ENCODE measurements at regions not wholly inside any gene's neighbourhood (a gene's known extent, or its start where the extent isn't known, plus 50 kb on each side); places are given as distances from the start of the nearest gene placed in this dataset.

- DNase-seq (ENCODE audit: low read depth in 2 of 2): no peak
- Histone ChIP-seq H3K9ac (ENCODE audit: insufficient read depth, low read length) (no peak overlapping the region), H3K4me3 (replicated peaks in 1 of 4; ENCODE audit: control extremely low read depth in 1 of 4, insufficient read depth in 1 of 4, low read depth in 3 of 4, low read length in 4 of 4) (no peak overlapping the region), H3K4me1 (ENCODE audit: control insufficient read depth, extremely low read depth, insufficient read depth, low read length) (no peaks in the 10 kb centered on the region), H3K4me2 (ENCODE audit: extremely low read depth, insufficient read depth, low read length) (no peak overlapping the region), H3K27ac (ENCODE audit: insufficient read depth, low read length) (no peak overlapping the region), H3K79me2 (ENCODE audit: control insufficient read depth, insufficient read depth, low read length) (no peaks in the 10 kb centered on the region), H2AFZ (ENCODE audit: low read length) (no peak overlapping the region), H3K9me3 (ENCODE audit: control insufficient read depth, insufficient read depth, low read depth, low read length) (no peaks in the 10 kb centered on the region), H4K20me1 (ENCODE audit: control insufficient read depth, extremely low read depth, insufficient read depth, low read length) (no peaks in the 10 kb centered on the region), H3K27me3 (ENCODE audit: control insufficient read depth, insufficient read depth, low read length) (no peaks in the 10 kb centered on the region), H3K36me3 (ENCODE audit: control insufficient read depth, insufficient read depth, low read length) (no peaks in the 10 kb centered on the region)
- TF ChIP-seq CTCF (conservative IDR thresholded peaks at IDR 0.05 in 1 of 2, IDR thresholded peaks at IDR 0.05 in 1 of 2; ENCODE audit: low read depth in 1 of 2, low read length in 2 of 2): no peak
- TF ChIP-seq EZH2 (IDR thresholded peaks at IDR 0.05; ENCODE audit: low read length, missing control alignments): no peak
These were observed 82.7 kb upstream of the CDYL2 start for GRCh38 chr16:80887062-80887461.

- no peaks in the 10 kb centered on the region for H3K27me3 ChIP-seq (ENCODE audit: control insufficient read depth, insufficient read depth, low read length)
- no peak overlapping the region for H3K4me2 ChIP-seq (ENCODE audit: extremely low read depth, insufficient read depth, low read length)
- H3K4me3 ChIP-seq (replicated peaks in 1 of 4; ENCODE audit: control extremely low read depth in 1 of 4, insufficient read depth in 1 of 4, low read depth in 3 of 4, low read length in 4 of 4): no peak overlapping the region
- no peak overlapping the region for H2AFZ ChIP-seq (ENCODE audit: low read length)
- H3K4me1 ChIP-seq (ENCODE audit: control insufficient read depth, extremely low read depth, insufficient read depth, low read length): no peaks in the 10 kb centered on the region
- DNase-seq (ENCODE audit: low read depth in 2 of 2): no peak
- no peaks in the 10 kb centered on the region for H3K36me3 ChIP-seq (ENCODE audit: control insufficient read depth, insufficient read depth, low read length)
- H3K27ac ChIP-seq (ENCODE audit: insufficient read depth, low read length): no peak overlapping the region
- no peak overlapping the region for H3K9ac ChIP-seq (ENCODE audit: insufficient read depth, low read length)
- H4K20me1 ChIP-seq (ENCODE audit: control insufficient read depth, extremely low read depth, insufficient read depth, low read length): no peaks in the 10 kb centered on the region
- no peaks in the 10 kb centered on the region for H3K9me3 ChIP-seq (ENCODE audit: control insufficient read depth, insufficient read depth, low read depth, low read length)
- H3K79me2 ChIP-seq (ENCODE audit: control insufficient read depth, insufficient read depth, low read length): no peaks in the 10 kb centered on the region
- no peak for TF ChIP-seq EZH2 (IDR thresholded peaks at IDR 0.05; ENCODE audit: low read length, missing control alignments)
- TF ChIP-seq CTCF (conservative IDR thresholded peaks at IDR 0.05 in 1 of 2, IDR thresholded peaks at IDR 0.05 in 1 of 2; ENCODE audit: low read depth in 1 of 2, low read length in 2 of 2): no peak
These were observed 79.4 kb upstream of the CDYL2 start for GRCh38 chr16:80883816-80884215.

GRCh38 chr16:80883159-80883642 is 78.8 kb upstream of the CDYL2 start:
- TF ChIP-seq EZH2 (IDR thresholded peaks at IDR 0.05; ENCODE audit: low read length, missing control alignments) (no peak), CTCF (conservative IDR thresholded peaks at IDR 0.05 in 1 of 2, IDR thresholded peaks at IDR 0.05 in 1 of 2; ENCODE audit: low read depth in 1 of 2, low read length in 2 of 2) (no peak)
- Histone ChIP-seq H3K79me2 (ENCODE audit: control insufficient read depth, insufficient read depth, low read length) (no peaks in the 10 kb centered on the region), H3K27me3 (ENCODE audit: control insufficient read depth, insufficient read depth, low read length) (no peaks in the 10 kb centered on the region), H4K20me1 (ENCODE audit: control insufficient read depth, extremely low read depth, insufficient read depth, low read length) (no peaks in the 10 kb centered on the region), H3K4me3 (replicated peaks in 1 of 4; ENCODE audit: control extremely low read depth in 1 of 4, insufficient read depth in 1 of 4, low read depth in 3 of 4, low read length in 4 of 4) (no peak overlapping the region), H3K4me1 (ENCODE audit: control insufficient read depth, extremely low read depth, insufficient read depth, low read length) (no peaks in the 10 kb centered on the region), H3K4me2 (ENCODE audit: extremely low read depth, insufficient read depth, low read length) (no peak overlapping the region), H3K36me3 (ENCODE audit: control insufficient read depth, insufficient read depth, low read length) (no peaks in the 10 kb centered on the region), H3K9me3 (ENCODE audit: control insufficient read depth, insufficient read depth, low read depth, low read length) (no peaks in the 10 kb centered on the region), H3K9ac (ENCODE audit: insufficient read depth, low read length) (no peak overlapping the region), H3K27ac (ENCODE audit: insufficient read depth, low read length) (no peak overlapping the region), H2AFZ (ENCODE audit: low read length) (no peak overlapping the region)
- DNase-seq (ENCODE audit: low read depth in 2 of 2): no peak

Data from fibroblast of lung (primary cell).